ENCODE measurements at regions not wholly inside any gene's neighbourhood (a gene's known extent, or its start where the extent isn't known, plus 50 kb on each side); places are given as distances from the start of the nearest gene placed in this dataset.

DNA sequence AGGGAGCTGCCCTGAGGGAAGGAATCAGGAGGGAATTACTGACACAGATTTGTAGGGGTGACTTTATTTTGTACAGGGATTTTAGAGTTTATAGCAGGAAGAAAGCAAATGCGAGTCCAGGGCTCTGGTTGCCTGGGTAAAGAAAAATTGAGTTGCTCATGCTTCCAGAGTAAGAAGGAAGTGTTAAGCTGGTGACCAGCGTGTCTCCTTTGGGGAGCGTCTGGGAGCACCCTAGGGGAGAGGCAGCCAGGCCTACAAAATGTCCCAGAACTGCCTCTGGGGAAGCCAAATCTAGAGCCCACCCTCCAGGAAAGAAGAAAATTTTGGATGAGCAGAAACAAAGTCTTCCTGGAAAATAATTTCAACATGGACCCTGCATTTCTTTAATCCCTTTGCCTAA lies 147.0 kb downstream of the VAPA start:
- WGBS, 2 experiments (ENCODE audit: extremely low coverage in 2 of 2, insufficient read length in 1 of 2): 100% methylated on average over 1 of the region's 3 CpGs; no CpG with 5 or more reads in 1 of the 2 experiments
- no peaks in the 10 kb centered on the region for H3K36me3 ChIP-seq (ENCODE audit: control insufficient read depth, insufficient read depth, low read length)
- H3K4me2 ChIP-seq (ENCODE audit: low read depth, low read length): no peak overlapping the region
- peak overlapping the region; percentile 85 for H2BK120ac ChIP-seq (ENCODE audit: low read depth, low read length)
- H4K20me1 ChIP-seq (ENCODE audit: insufficient read depth, low read length): no peaks in the 10 kb centered on the region
- peak overlapping the region; percentile 67 for H3K4ac ChIP-seq (ENCODE audit: low read depth, low read length)
- peak overlapping the region; percentile 51 for H4K91ac ChIP-seq (ENCODE audit: insufficient read depth, low read depth, low read length)
- peaks cover 24% of the 10 kb centered on the region for H3K9me1 ChIP-seq (ENCODE audit: insufficient read depth, low read length)
- POLR2A ChIA-PET (ENCODE audit: unreplicated experiment): no interaction called here
- H2AK9ac ChIP-seq (replicated peaks; ENCODE audit: low read depth, low read length, poor library complexity): no peak overlapping the region
- peak overlapping the region; percentile 91; the same call in 2 of the 3 replicates for H2BK15ac ChIP-seq (ENCODE audit: low read depth, low read length)
- TF ChIP-seq USF2 (IDR thresholded peaks at IDR 0.05; ENCODE audit: low read depth, low read length) (no peak), NFE2L2 (IDR thresholded peaks at IDR 0.05; ENCODE audit: low read depth, low read length) (no peak)
- dilution Hi-C loops (cut with HindIII; ENCODE audit: low sequenced_read_pairs, unreplicated experiment): no loop called here
- intact Hi-C loops (cut with micrococcal nuclease): no loop called here
- no peak overlapping the region for H4K5ac ChIP-seq (ENCODE audit: low read depth, low read length)
- DNase-seq: no peak
- no peak for ATAC-seq (ENCODE audit: low read depth)
- no peak overlapping the region for H3K9ac ChIP-seq (ENCODE audit: low read depth, low read length)
- H2AFZ ChIP-seq (replicated peaks; ENCODE audit: low read length, poor library complexity): peak overlapping the region; percentile 1
- H3K23ac ChIP-seq (ENCODE audit: low read depth, low read length): 0 out of 2 replicates have a peak overlapping the region, but pooled peaks have one; percentile 6
- CTCF ChIA-PET: no interaction called here
- peak overlapping the region; percentile 2; the same call in 1 of the 2 replicates for H3K18ac ChIP-seq (ENCODE audit: low read depth, low read length)
- H2AK5ac ChIP-seq (ENCODE audit: low read depth, low read length): peak overlapping the region; percentile 54; the same call in 1 of the 2 replicates
- H3K4me1 ChIP-seq (ENCODE audit: control insufficient read depth, insufficient read depth, low read length): peaks cover 39% of the 10 kb centered on the region
- peak overlapping the region; percentile 80 for H2BK20ac ChIP-seq (ENCODE audit: low read depth, low read length)
- peak overlapping the region in 1 of 2 experiments; percentile 60; a peak in 1 of 4 replicates for H4K8ac ChIP-seq (ENCODE audit: low read depth in 2 of 2, low read length in 2 of 2)
- no TSS peak for BruUV-seq (replicated peaks)
- in situ Hi-C loops (cut with MboI; ENCODE audit: low sequenced_read_pairs): no loop called here
- H3K56ac ChIP-seq (ENCODE audit: extremely low read depth, insufficient read depth, low read length): no peak overlapping the region
- 0 out of 4 replicates have a peak, but pooled peaks cover 0 to 5% of the 10 kb centered on the region in 2 experiments for H3K79me1 ChIP-seq (ENCODE audit: low read depth in 1 of 2, low read length in 2 of 2)
- no peak overlapping the region for H2BK5ac ChIP-seq (ENCODE audit: low read depth, low read length, poor library complexity, severe bottlenecking)
- H3K4me3 ChIP-seq (ENCODE audit: insufficient read depth, low read depth, low read length): no peak overlapping the region
- no peak overlapping the region for H3K14ac ChIP-seq (replicated peaks; ENCODE audit: low read depth, low read length)
- H3K27ac ChIP-seq (ENCODE audit: insufficient read depth, low read length): no peak overlapping the region
- H3K27me3 ChIP-seq (ENCODE audit: control insufficient read depth, insufficient read depth, low read length): no peaks in the 10 kb centered on the region
- H3K9me3 ChIP-seq (ENCODE audit: control insufficient read depth, insufficient read depth, low read length): no peaks in the 10 kb centered on the region

Data from IMR-90 (cell line).